GM18951 (cell line): ENCODE measurements at regions not wholly inside any gene's neighbourhood (a gene's known extent, or its start where the extent isn't known, plus 50 kb on each side); places are given as distances from the start of the nearest gene placed in this dataset.

Experiments used
- POLR2A ChIP-seq: IDR thresholded peaks from 4 replicates; pipeline ENCODE4 v1.6.1; 2011; ENCODE audit warnings: mild to moderate bottlenecking; ENCODE audit not compliant: insufficient read length, insufficient read depth; ENCODE audit errors: extremely low read depth
- in situ Hi-C: fragments of 300-500 bp; cut with MboI; formaldehyde crosslinking; loops from one replicate; pipeline ENCODE4 v1.12.0; 2022; ENCODE audit warnings: low sequenced_read_pairs, mixed read lengths, inconsistent platforms; ENCODE audit not compliant: unreplicated experiment

DNA sequence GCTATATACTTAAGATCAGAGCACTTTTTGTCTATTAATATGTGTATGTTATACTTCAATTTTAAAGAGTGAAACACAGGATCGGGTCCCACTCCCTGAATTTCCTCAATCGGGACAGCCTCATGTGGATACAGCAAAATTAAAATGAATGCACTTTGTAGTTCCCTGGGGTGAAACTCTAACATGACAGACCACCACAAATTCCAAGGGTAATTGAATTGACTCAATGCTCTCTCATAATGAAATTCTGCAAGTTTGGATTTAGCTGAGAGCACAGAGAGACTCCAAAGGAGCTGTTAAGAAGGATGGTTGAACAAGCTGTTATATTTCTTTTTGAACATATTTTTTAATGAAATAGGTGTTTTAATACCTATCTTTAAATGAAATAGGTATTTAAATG is 413.6 kb downstream of the GXYLT1 start:
- in situ Hi-C loops: no loop called here
- no peak for TF ChIP-seq POLR2A

DNA sequence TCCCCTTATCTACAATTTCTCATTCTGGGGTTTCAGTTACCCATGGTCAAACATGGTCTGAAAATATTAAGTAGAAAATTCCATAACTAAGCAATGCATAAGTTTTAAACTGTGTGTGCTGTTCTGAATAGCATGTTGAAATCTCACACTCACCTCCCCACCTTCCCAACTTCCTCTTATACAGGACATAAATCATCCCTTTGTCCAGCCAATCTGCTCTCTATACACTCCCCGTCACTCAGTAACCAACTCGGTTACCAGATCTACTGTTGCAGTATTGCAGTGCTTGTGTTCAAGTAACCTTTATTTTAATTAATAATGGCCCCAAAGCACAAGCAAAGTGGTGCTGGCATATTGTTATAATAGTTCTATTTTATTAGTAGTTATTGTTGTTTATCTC is 420.5 kb downstream of the GXYLT1 start:
- no peak for TF ChIP-seq POLR2A
- in situ Hi-C loops: no loop called here

DNA sequence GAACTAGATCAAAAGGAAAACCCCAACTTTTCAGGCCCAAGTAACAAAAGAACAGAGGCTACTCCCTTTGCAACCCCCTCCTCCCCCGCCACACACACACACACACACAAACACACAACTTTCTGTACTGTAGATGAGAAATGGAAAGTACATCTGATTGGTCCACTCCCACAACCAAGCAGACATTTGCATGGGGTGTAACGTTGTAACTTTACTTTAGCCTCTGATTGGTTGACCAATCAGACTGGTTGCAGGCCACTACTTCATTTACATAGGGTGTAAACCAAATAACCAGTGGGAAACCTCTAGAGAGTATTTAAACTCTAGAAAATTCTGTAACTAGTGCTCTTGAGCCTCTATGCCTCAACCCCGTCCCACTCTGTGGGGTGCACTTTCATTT is 425.5 kb downstream of the GXYLT1 start:
- in situ Hi-C loops: no loop called here
- TF ChIP-seq POLR2A: no peak

DNA sequence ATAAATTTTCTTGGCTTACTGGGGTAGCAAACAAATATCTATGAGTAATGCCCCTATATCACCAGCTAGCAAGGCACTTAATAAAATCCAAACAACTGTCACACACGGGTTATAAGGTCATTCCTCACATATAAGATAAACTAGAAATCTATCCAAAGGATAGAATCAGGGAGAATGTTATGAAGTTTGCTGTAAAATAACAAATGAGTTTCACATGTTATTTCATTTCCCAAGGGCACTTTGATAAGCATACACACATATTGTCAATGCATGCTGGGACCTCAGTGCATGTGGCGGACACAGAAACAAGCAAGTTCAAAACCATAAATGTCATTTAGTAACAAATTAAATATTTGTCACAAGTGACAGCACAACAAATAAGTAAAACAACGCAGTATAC is 429.4 kb downstream of the GXYLT1 start:
- TF ChIP-seq POLR2A: no peak
- in situ Hi-C loops: no loop called here

DNA sequence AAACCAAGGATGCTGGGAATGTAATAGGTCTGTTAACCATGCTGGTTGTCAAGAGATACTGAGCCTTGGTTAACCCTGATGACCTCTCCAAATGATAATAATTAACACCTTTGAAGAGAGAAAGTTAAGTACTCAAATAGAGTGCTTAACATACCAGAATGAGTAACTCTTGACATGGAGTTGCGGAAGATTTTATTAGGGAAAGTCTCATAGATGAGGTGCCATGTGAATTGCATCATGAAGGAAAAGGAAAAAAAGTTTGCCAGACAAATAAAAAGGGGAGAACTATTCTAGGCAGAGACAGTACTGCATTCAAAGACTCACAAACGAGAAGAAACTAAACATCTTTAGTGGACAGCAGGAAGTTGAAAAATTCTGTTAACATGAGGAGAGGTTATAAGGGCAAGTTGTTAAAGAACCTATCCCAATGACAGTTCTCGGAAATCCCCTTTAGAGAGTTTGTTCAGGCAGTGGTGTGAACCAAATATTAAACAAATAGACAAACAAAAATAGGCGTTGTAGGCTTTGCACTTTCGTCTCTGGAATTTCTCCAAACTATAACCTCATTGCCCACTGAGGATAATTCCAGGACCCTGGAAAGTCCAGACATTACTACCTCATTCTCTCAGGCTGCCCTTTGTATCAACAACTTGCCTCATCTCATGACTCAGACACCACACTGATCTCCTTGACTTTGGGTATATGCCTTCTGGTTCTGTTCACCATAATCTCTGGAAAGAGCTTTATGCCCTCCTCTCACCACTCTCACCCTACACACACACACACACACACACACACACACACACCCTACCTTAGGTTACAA is 435.0 kb downstream of the GXYLT1 start:
- in situ Hi-C loops: no loop called here

DNA sequence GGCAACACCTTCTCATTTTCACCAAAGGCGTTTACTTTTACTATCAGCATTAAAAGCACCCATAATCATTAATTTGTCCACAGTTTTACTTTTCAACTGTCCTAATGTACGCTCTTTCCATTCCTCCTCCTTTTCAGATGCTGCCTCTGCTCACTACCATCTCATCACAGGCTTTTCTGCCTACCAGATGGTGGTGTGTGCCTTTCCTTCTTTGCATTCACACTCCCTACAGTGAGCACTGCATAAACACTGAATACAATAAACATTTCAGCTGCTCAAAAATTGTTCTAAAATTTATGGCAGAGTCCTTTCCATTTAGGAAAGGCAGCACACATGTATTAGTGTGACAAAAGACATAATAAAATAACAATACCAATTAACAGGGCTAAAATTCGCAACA is 435.7 kb downstream of the GXYLT1 start:
- TF ChIP-seq POLR2A: no peak
- in situ Hi-C loops: no loop called here

More for the DNA sequence above, 435.0 kb downstream of the GXYLT1 start:
- no peak for TF ChIP-seq POLR2A

DNA sequence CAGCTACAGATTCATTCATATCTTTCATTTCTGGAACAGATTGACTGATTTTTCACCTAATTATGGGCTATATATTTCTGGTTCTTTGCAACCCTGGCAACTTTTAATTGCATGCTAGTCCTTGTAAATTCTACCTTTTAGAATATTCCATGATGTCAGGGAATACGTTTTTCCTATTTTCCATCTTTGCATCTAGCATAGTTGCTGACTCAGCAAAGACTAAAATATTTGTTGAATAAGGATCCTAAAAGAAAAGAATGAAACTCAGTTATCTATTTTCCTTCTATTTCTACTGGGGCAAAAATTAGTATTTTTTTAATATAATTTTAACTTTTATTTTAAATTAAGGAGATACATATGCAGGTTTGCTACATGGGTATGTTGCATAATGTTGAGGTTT is 438.3 kb downstream of the GXYLT1 start:
- in situ Hi-C loops: no loop called here
- no peak for TF ChIP-seq POLR2A

DNA sequence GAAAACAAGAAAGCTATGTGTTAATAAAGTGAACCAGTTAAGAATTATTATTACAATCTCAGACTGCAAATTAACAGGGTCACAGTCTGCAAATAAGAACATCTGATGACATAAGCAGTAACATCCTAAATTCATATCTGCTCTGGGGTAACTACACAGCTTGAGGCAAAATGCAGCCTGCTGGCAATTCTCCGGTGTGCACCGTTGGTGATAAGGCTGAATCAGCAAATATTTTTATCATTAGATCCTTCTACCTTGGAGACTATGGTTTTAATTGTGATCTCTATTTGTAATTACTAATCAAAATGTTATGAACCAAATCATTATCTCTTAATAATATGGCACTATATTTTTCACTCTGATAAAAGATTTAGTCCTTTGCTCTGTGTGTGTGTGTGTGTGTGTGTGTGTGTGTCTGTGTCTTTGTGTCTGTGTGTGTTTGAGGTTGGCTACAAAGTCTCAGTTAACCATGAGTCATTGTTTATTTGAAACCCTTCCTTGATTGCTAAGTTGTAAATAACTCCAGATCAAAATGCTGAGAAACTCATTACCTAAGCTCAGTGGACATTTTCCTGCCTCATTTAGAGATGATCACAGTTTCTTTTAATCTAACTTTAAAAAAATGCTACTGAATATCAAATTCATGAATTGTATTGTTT is 442.6 kb downstream of the GXYLT1 start:
- no peak for TF ChIP-seq POLR2A
- in situ Hi-C loops: no loop called here

DNA sequence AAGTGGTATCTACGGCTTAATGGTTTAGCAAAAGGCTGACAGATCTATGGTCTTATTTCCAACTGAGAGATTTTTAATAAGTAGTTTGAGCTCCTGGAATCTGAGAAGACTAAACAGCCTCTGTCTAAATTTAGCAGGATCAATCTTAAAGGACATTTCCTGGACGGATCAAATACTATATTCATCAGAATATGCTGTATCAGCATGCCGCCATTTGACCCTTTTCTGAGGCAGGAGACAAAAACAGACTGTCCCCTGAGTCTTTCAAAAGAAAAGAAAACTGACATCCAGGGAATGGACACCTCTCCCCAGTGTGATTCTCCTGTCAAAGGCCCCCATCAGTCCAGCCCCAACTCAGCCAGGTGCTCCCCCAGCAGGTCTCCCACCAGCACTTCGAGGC is 443.7 kb downstream of the GXYLT1 start:
- no peak for TF ChIP-seq POLR2A
- in situ Hi-C loops: no loop called here

DNA sequence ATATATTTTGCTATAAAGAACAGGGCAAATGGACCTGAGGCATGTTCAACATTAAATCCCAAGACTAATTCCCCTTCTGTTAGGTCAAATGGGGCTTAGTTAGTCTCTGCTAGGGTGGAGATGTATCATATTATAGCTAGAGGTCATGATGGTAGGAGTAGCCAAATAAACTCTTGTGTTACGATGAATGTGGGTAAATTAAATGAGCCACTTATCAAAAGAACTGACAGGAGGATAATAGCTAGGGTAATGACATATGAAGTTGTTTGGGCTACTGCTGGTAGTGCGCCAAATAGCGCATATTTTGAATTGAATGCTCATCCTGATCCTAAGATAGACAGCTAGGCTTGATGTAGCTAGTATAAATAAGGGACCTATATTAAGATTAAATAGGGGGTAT is 445.0 kb downstream of the GXYLT1 start:
- TF ChIP-seq POLR2A: no peak
- in situ Hi-C loops: no loop called here

DNA sequence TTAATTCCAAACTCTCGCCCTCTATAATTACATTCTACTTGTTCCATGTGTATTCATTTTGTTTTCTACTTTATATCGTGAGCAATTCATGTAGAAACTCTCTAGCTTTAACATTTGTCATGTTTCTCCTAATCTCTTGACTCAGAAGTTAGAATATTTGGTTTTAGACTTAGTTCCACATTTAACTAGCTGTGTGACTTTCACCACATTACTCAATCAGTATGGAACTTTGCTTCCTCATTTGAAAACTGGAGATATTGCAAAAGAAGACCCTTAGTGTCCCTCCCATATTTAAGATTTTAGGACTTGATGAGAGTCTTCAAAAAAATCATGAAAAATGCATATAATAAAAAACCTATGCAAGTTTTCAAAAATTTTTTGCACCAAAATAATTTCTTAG is 447.5 kb downstream of the GXYLT1 start:
- TF ChIP-seq POLR2A: no peak
- in situ Hi-C loops: no loop called here

DNA sequence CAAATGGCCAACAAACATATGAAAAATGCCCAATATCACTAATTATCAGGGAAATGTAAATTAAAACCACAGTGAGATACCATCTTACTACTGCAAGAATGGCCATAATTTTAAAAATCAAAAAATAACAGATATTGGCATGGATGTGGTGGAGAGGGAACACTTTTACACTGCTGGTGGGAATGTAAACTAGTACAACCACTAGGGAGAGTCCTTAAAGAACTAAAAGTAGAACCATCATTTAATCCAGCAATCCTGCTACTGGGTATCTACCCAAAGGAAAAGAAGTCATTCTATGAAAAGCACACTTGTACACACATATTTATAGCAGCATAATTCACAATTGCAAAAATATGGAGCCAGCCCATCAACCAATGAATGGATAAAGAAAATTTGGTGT is 459.7 kb downstream of the GXYLT1 start:
- in situ Hi-C loops: no loop called here
- TF ChIP-seq POLR2A: no peak

DNA sequence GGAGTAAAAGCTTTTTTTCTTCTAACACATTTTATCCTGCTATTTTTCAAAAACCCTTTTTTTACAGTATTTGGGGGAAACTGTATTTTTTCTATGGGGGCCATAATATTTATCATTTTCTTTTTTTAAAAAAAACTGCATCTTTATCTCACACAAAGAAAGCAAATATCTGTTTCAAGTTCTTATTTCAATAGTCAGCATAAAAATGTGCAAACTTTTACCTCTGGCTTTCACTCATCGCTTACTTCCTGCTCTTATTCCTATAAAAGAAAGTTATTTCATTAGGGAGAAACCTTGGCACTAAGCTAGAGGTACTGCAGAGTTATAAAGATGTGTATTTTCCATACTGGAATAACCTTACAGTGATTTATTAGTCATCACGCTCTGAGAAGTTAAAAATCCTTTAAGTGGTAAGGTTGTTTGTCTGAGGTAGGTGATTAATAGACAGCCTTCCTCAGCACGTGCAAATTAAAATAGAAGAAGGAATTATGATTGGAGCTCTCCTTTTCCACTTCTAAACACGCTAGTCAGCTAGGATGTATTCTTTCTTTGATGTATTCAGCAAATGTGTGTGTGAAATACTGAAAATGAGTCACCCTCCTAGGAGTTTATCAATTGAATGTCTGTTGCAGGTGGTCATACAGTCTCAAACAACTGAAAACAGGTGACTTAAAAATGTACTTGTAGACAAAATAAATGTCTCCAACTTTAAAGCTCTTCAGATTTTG is 461.0 kb downstream of the GXYLT1 start:
- TF ChIP-seq POLR2A: no peak
- in situ Hi-C loops: no loop called here
